Muscle of leg (tissue), 3 donors: ENCODE measurements at regions not wholly inside any gene's neighbourhood (a gene's known extent, or its start where the extent isn't known, plus 50 kb on each side); places are given as distances from the start of the nearest gene placed in this dataset.

Experiments
- DNase-seq: peaks from one replicate; pipeline ENCODE4 v3.0.0; 2013
- H3K27ac ChIP-seq: one replicate; pipeline ENCODE4 v1.5.1; 2013; ENCODE audit warnings: mild to moderate bottlenecking, low read length, control low read depth
- H3K27me3 ChIP-seq: one replicate; pipeline ENCODE4 v1.6.1; 2013; ENCODE audit warnings: low read length; ENCODE audit not compliant: control insufficient read depth, insufficient read depth
- H3K36me3 ChIP-seq: one replicate; pipeline ENCODE4 v1.6.1; 2013; ENCODE audit warnings: low read length; ENCODE audit not compliant: control insufficient read depth, insufficient read depth
- H3K4me1 ChIP-seq: one replicate; pipeline ENCODE4 v1.6.1; 2013; ENCODE audit warnings: low read length; ENCODE audit not compliant: control insufficient read depth, insufficient read depth
- H3K4me3 ChIP-seq: one replicate; pipeline ENCODE4 v1.5.1; 2013; ENCODE audit warnings: low read length, control low read depth
- H3K9me3 ChIP-seq: replicated peaks from 2 replicates; pipeline ENCODE4 v1.6.1; 2013; ENCODE audit warnings: low read depth, low read length; ENCODE audit not compliant: control insufficient read depth
- WGBS: methylation state at CpG from one replicate; pipeline ENCODE4 v1.1.5; 2013; ENCODE audit warnings: missing lambda C conversion rate; ENCODE audit not compliant: insufficient coverage; 5-methylcytosine and 5-hydroxymethylcytosine counted together

DNA sequence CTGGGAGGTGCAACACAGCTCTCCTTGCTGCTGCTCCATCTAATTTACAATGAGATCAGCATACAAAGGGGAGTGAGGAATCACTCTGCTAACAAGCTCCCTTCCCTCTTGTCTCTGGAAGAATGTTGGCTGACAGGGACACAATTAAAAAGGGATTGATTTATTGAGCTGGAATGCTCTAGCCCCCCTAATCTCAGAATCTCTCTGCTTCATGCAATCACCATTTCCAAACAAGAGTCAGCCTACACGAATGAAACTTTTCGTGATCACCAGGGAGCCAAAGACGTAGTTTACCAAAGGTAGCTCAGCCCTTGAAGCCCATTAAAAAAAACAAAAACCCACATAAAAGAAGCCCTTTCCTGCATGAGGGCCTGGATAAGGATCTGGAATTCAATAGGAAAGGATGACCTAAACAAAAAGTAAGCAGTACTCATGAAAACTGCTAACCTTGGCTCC is 223.8 kb downstream of the C12orf75 start:
- H3K27me3 ChIP-seq = no peaks in the 10 kb centered on the region
- H3K4me3 ChIP-seq = no peak overlapping the region
- no peaks in the 10 kb centered on the region for H3K9me3 ChIP-seq
- no peaks in the 10 kb centered on the region for H3K4me1 ChIP-seq
- no peaks in the 10 kb centered on the region for H3K36me3 ChIP-seq
- DNase-seq = no peak
- WGBS = no CpG with 5 or more reads among the region's 3 CpGs
- H3K27ac ChIP-seq = no peak overlapping the region

- Histone ChIP-seq H3K4me1 (no peaks in the 10 kb centered on the region), H3K9me3 (no peaks in the 10 kb centered on the region), H3K27ac (no peak overlapping the region), H3K36me3 (no peaks in the 10 kb centered on the region), H3K27me3 (no peaks in the 10 kb centered on the region), H3K4me3 (no peak overlapping the region)
- WGBS = no CpG with 5 or more reads among the region's 8 CpGs
- DNase-seq = no peak
Observed at GRCh38 chr12:105554856-105555255, 224.4 kb downstream of the C12orf75 start.

- Histone ChIP-seq H3K4me3 (no peak overlapping the region), H3K4me1 (no peaks in the 10 kb centered on the region), H3K9me3 (no peaks in the 10 kb centered on the region), H3K27me3 (no peaks in the 10 kb centered on the region), H3K27ac (no peak overlapping the region), H3K36me3 (no peaks in the 10 kb centered on the region)
- DNase-seq = peak; percentile 33
- 57% methylated on average over 10 of the region's 10 CpGs for WGBS
Observed at GRCh38 chr12:105555556-105556295, 225.2 kb downstream of the C12orf75 start.

- 97% methylated on average over 5 of the region's 6 CpGs for WGBS
- Histone ChIP-seq H3K36me3 (no peaks in the 10 kb centered on the region), H3K4me3 (no peak overlapping the region), H3K27ac (no peak overlapping the region), H3K4me1 (peaks cover 16% of the 10 kb centered on the region), H3K27me3 (peaks cover 2% of the 10 kb centered on the region), H3K9me3 (no peaks in the 10 kb centered on the region)
- no peak for DNase-seq
Observed at GRCh38 chr12:105559310-105559709, 228.8 kb downstream of the C12orf75 start.

- H3K9me3 ChIP-seq = no peaks in the 10 kb centered on the region
- no peak overlapping the region for H3K4me3 ChIP-seq
- no peak for DNase-seq
- peaks cover 16% of the 10 kb centered on the region for H3K4me1 ChIP-seq
- H3K27me3 ChIP-seq = peaks cover 4% of the 10 kb centered on the region
- H3K36me3 ChIP-seq = no peaks in the 10 kb centered on the region
- peak overlapping the region; percentile 52 for H3K27ac ChIP-seq
- 30% methylated on average over 3 of the region's 7 CpGs for WGBS
Observed at GRCh38 chr12:105561546-105562198, 231.2 kb downstream of the C12orf75 start.

- no peaks in the 10 kb centered on the region for H3K9me3 ChIP-seq
- WGBS = 31% methylated on average over 18 of the region's 24 CpGs
- peak; percentile 76 for DNase-seq
- H3K27me3 ChIP-seq = peaks cover 4% of the 10 kb centered on the region
- H3K4me3 ChIP-seq = no peak overlapping the region
- no peaks in the 10 kb centered on the region for H3K36me3 ChIP-seq
- H3K4me1 ChIP-seq = peaks cover 16% of the 10 kb centered on the region
- H3K27ac ChIP-seq = peak overlapping the region; percentile 52
Observed at GRCh38 chr12:105562199-105562971, 231.9 kb downstream of the C12orf75 start.

DNA sequence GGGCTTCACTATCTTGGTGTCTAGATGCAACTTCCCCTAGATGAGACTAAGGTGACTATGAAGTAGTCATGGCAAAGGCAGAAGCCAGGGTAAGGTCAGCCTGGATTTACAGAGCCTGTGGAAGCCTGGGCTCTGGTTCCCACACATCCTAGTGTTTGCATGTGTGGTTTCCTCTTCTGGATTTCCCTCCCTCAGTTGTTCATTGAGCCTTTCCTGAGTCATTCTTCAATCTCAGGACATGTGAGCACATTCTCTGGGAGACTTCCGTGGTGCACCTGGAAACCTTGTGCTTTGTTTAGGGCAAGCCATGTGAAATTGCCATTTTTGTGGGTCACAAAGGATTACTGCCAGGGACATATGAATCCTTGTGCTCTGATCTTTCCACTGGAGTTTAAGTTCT is 236.6 kb downstream of the C12orf75 start:
- Histone ChIP-seq H3K27me3 (peaks cover 4% of the 10 kb centered on the region), H3K36me3 (no peaks in the 10 kb centered on the region), H3K9me3 (no peaks in the 10 kb centered on the region), H3K4me3 (no peak overlapping the region), H3K4me1 (peaks cover 10% of the 10 kb centered on the region), H3K27ac (no peak overlapping the region)
- DNase-seq = no peak
- WGBS = 57% methylated on average over 1 of the region's 1 CpG

DNA sequence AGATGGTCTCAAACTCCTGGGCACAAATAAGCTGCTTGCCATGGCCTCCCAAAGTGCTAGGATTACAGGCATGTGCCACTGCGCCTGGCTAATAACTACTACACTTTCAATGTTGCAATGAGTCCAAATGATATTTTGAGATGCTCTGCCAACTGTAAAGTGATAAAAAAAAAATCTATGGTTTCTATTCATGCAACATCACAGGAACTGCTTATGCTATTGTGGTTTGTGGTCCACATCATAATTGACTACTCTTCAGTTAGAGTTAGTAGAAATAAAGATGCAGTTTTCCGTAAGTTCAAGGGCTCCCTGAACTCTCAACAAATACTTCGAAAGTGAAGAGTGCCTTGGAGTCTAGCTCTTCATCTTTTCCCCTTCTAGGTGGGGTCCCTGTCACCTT is 239.4 kb downstream of the C12orf75 start:
- H3K4me1 ChIP-seq = peaks cover 5% of the 10 kb centered on the region

DNA sequence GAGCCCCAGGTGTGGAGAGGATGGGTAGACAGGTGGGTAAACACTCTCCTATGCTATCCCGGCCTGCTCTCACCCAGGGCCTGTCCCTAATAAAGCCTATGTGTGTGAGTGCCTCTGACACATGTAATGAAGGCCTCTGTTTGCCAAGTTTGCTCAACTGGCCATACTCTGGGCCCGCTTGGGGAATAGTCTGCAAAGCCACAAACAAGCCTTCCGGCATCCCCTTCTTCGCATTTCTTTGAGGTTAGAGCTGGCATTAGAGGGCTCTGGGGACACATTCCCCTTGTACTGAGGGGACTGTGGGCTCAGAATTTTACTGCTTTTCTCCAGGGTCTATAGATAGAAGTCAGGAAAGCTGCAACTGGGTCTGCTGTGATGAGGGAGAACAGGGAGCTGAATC is 240.5 kb downstream of the C12orf75 start:
- no peaks in the 10 kb centered on the region for H3K9me3 ChIP-seq
- peaks cover 5% of the 10 kb centered on the region for H3K4me1 ChIP-seq
- H3K4me3 ChIP-seq = no peak overlapping the region
- WGBS = 89% methylated on average over 3 of the region's 4 CpGs
- H3K27me3 ChIP-seq = peaks cover 2% of the 10 kb centered on the region
- no peaks in the 10 kb centered on the region for H3K36me3 ChIP-seq
- no peak for DNase-seq
- no peak overlapping the region for H3K27ac ChIP-seq

More for the DNA sequence above, 239.4 kb downstream of the C12orf75 start:
- Histone ChIP-seq H3K9me3 (no peaks in the 10 kb centered on the region), H3K27me3 (peaks cover 2% of the 10 kb centered on the region), H3K27ac (no peak overlapping the region), H3K36me3 (no peaks in the 10 kb centered on the region), H3K4me3 (no peak overlapping the region)
- no peak for DNase-seq
- WGBS = 100% methylated on average over 1 of the region's 3 CpGs

- DNase-seq = no peak
- Histone ChIP-seq H3K27me3 (no peaks in the 10 kb centered on the region), H3K9me3 (no peaks in the 10 kb centered on the region), H3K4me3 (no peak overlapping the region), H3K27ac (no peak overlapping the region), H3K36me3 (no peaks in the 10 kb centered on the region), H3K4me1 (peaks cover 5% of the 10 kb centered on the region)
- 72% methylated on average over 2 of the region's 3 CpGs for WGBS
Observed at GRCh38 chr12:105573574-105573973, 243.1 kb downstream of the C12orf75 start.
